Stimulated activated CD4-positive, alpha-beta T cell treated with anti-CD3 and anti-CD28 coated beads, TNF-alpha, amount 100 ng/mL, for 48 hours (primary cell): ENCODE measurements at regions not wholly inside any gene's neighbourhood (a gene's known extent, or its start where the extent isn't known, plus 50 kb on each side); places are given as distances from the start of the nearest gene placed in this dataset.
"Not testable (repeated sequence)": the region's sequence is repeated elsewhere in the genome, so short reads cannot be mapped to it uniquely, and the experiment has no call there.

ENCODE experiments used
- DNase-seq, 3 donors: peaks; one replicate each; pipeline ENCODE4 v3.0.0-alpha.2; 2020; ENCODE audit warnings: low read depth in 3 of 3

GRCh38 chr7:125847055-125847454 is 917.4 kb upstream of the POT1 start:
- no peak for DNase-seq

- DNase-seq, result no peak
Observed at GRCh38 chr7:125845686-125846085, 916.1 kb upstream of the POT1 start.

GRCh38 chr7:125834421-125834820 is 904.8 kb upstream of the POT1 start:
- DNase-seq, result no peak

- no peak for DNase-seq
Observed at GRCh38 chr7:125833839-125834238, 904.2 kb upstream of the POT1 start.

GRCh38 chr7:125830743-125831142 is 901.1 kb upstream of the POT1 start:
- no peak for DNase-seq

GRCh38 chr7:125828153-125828700 is 898.6 kb upstream of the POT1 start:
- no peak for DNase-seq

- DNase-seq, result no peak
Observed at GRCh38 chr7:125823538-125823937, 893.9 kb upstream of the POT1 start.

- DNase-seq, result no peak
Observed at GRCh38 chr7:125820495-125820894, 890.9 kb upstream of the POT1 start.

GRCh38 chr7:125814100-125814499 is 884.5 kb upstream of the POT1 start:
- DNase-seq, result no peak

GRCh38 chr7:125806491-125806890 is 876.9 kb upstream of the POT1 start:
- not testable (repeated sequence) for DNase-seq

GRCh38 chr7:125804273-125804672 is 874.6 kb upstream of the POT1 start:
- no peak for DNase-seq

GRCh38 chr7:125780153-125780552 is 850.5 kb upstream of the POT1 start:
- no peak for DNase-seq

- no peak for DNase-seq
Observed at GRCh38 chr7:125775317-125775716, 845.7 kb upstream of the POT1 start.

- DNase-seq, result no peak
Observed at GRCh38 chr7:125773113-125773785, 843.6 kb upstream of the POT1 start.

- no peak for DNase-seq
Observed at GRCh38 chr7:125747966-125748365, 818.3 kb upstream of the POT1 start.

- DNase-seq, result no peak
Observed at GRCh38 chr7:125746510-125746909, 816.9 kb upstream of the POT1 start.

GRCh38 chr7:125727215-125727614 is 797.6 kb upstream of the POT1 start:
- no peak for DNase-seq

- DNase-seq, result no peak
Observed at GRCh38 chr7:125695626-125696025, 766.0 kb upstream of the POT1 start.

GRCh38 chr7:125683156-125683555 is 753.5 kb upstream of the POT1 start:
- DNase-seq, result no peak

- DNase-seq, result no peak
Observed at GRCh38 chr7:125681508-125681907, 751.9 kb upstream of the POT1 start.

GRCh38 chr7:125678771-125679170 is 749.1 kb upstream of the POT1 start:
- DNase-seq, result no peak

GRCh38 chr7:125675640-125676039 is 746.0 kb upstream of the POT1 start:
- DNase-seq, result no peak

- DNase-seq, result no peak
Observed at GRCh38 chr7:125675169-125675568, 745.5 kb upstream of the POT1 start.
